ENCODE measurements at regions not wholly inside any gene's neighbourhood (a gene's known extent, or its start where the extent isn't known, plus 50 kb on each side); places are given as distances from the start of the nearest gene placed in this dataset.

GRCh38 chr5:107306594-107306993 lies 364.1 kb downstream of the EFNA5 start:
- Histone ChIP-seq H3K4me1 (ENCODE audit: insufficient read depth, low read length) (no peaks in the 10 kb centered on the region), H3K27me3 (ENCODE audit: insufficient read depth, low read length) (no peaks in the 10 kb centered on the region), H3K4me3 (ENCODE audit: low read length) (no peak overlapping the region), H3K9me3 (ENCODE audit: insufficient read depth, low read depth, low read length) (no peaks in the 10 kb centered on the region), H3K36me3 (ENCODE audit: insufficient read depth, low read depth, low read length) (no peaks in the 10 kb centered on the region), H3K9ac (ENCODE audit: low read depth, low read length) (no peak overlapping the region), H3K27ac (ENCODE audit: low read length) (no peak overlapping the region)

GRCh38 chr5:107306002-107306401 lies 364.7 kb downstream of the EFNA5 start:
- Histone ChIP-seq H3K27ac (ENCODE audit: low read length) (no peak overlapping the region), H3K9ac (ENCODE audit: low read depth, low read length) (no peak overlapping the region), H3K36me3 (ENCODE audit: insufficient read depth, low read depth, low read length) (no peaks in the 10 kb centered on the region), H3K9me3 (ENCODE audit: insufficient read depth, low read depth, low read length) (no peaks in the 10 kb centered on the region), H3K4me3 (ENCODE audit: low read length) (no peak overlapping the region), H3K27me3 (ENCODE audit: insufficient read depth, low read length) (no peaks in the 10 kb centered on the region), H3K4me1 (ENCODE audit: insufficient read depth, low read length) (peaks cover under 1% of the 10 kb centered on the region; the same call in 1 of the 2 replicates)

- H3K4me1 ChIP-seq (ENCODE audit: insufficient read depth, low read length), result peaks cover 4% of the 10 kb centered on the region; the same call in 1 of the 2 replicates
- H3K4me3 ChIP-seq (ENCODE audit: low read length), result no peak overlapping the region
- H3K9me3 ChIP-seq (ENCODE audit: insufficient read depth, low read depth, low read length), result no peaks in the 10 kb centered on the region
- H3K27ac ChIP-seq (ENCODE audit: low read length), result no peak overlapping the region
- no peaks in the 10 kb centered on the region for H3K27me3 ChIP-seq (ENCODE audit: insufficient read depth, low read length)
- no peaks in the 10 kb centered on the region for H3K36me3 ChIP-seq (ENCODE audit: insufficient read depth, low read depth, low read length)
- no peak overlapping the region for H3K9ac ChIP-seq (ENCODE audit: low read depth, low read length)
Measured at GRCh38 chr5:107304684-107305083, 366.1 kb downstream of the EFNA5 start.

DNA sequence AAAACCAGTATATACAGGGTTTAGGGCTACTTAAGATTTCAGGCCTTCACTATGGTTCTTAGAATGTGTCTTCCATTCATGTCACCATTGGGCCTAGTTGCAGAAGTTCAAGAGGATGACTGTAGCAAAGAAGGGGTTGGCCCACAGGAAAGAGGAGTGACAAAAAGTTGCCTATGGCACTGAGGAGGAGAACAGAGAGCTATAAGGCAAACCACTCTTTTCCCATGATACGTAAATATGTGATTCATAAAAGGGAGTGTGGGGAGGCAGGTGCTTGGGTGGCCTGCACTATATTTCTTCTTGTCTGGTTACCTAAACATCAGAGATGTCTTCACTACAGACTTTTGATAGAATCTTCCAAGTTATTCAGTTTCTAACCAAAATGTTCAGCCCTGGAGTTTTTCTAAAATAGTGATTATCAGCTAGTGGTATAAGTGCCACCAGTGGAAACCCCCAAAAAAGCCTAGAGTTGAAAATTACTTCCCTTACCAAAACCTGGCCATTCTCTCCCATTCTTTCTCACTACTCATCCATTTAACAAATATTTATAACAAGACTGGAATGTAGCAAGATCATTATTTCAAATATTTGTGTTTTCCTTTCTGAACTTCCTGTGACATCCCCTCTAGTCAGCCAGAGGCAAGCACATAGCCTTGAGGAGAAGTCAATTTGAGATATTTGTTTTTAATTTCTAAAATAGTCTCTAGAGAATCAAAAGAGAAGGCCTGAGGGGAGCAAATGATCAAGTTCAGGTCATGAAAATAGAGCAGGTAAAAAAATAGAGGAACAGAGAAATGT lies 367.4 kb downstream of the EFNA5 start:
- H3K27ac ChIP-seq (ENCODE audit: low read length), result no peak overlapping the region
- H3K27me3 ChIP-seq (ENCODE audit: insufficient read depth, low read length), result no peaks in the 10 kb centered on the region
- peaks cover 4% of the 10 kb centered on the region; the same call in 1 of the 2 replicates for H3K4me1 ChIP-seq (ENCODE audit: insufficient read depth, low read length)
- no peak overlapping the region for H3K4me3 ChIP-seq (ENCODE audit: low read length)
- H3K9me3 ChIP-seq (ENCODE audit: insufficient read depth, low read depth, low read length), result no peaks in the 10 kb centered on the region
- no peaks in the 10 kb centered on the region for H3K36me3 ChIP-seq (ENCODE audit: insufficient read depth, low read depth, low read length)
- H3K9ac ChIP-seq (ENCODE audit: low read depth, low read length), result no peak overlapping the region

GRCh38 chr5:107302441-107302840 lies 368.3 kb downstream of the EFNA5 start:
- H3K36me3 ChIP-seq (ENCODE audit: insufficient read depth, low read depth, low read length), result no peaks in the 10 kb centered on the region
- H3K4me3 ChIP-seq (ENCODE audit: low read length), result no peak overlapping the region
- H3K9ac ChIP-seq (ENCODE audit: low read depth, low read length), result no peak overlapping the region
- H3K4me1 ChIP-seq (ENCODE audit: insufficient read depth, low read length), result peaks cover 4% of the 10 kb centered on the region; the same call in 1 of the 2 replicates
- H3K27me3 ChIP-seq (ENCODE audit: insufficient read depth, low read length), result no peaks in the 10 kb centered on the region
- no peaks in the 10 kb centered on the region for H3K9me3 ChIP-seq (ENCODE audit: insufficient read depth, low read depth, low read length)
- H3K27ac ChIP-seq (ENCODE audit: low read length), result no peak overlapping the region

- H3K36me3 ChIP-seq (ENCODE audit: insufficient read depth, low read depth, low read length), result no peaks in the 10 kb centered on the region
- H3K27me3 ChIP-seq (ENCODE audit: insufficient read depth, low read length), result no peaks in the 10 kb centered on the region
- H3K27ac ChIP-seq (ENCODE audit: low read length), result no peak overlapping the region
- H3K4me3 ChIP-seq (ENCODE audit: low read length), result no peak overlapping the region
- no peaks in the 10 kb centered on the region for H3K9me3 ChIP-seq (ENCODE audit: insufficient read depth, low read depth, low read length)
- peaks cover 4% of the 10 kb centered on the region; the same call in 1 of the 2 replicates for H3K4me1 ChIP-seq (ENCODE audit: insufficient read depth, low read length)
- H3K9ac ChIP-seq (ENCODE audit: low read depth, low read length), result no peak overlapping the region
Measured at GRCh38 chr5:107301999-107302398, 368.7 kb downstream of the EFNA5 start.

- H3K9ac ChIP-seq (ENCODE audit: low read depth, low read length), result no peak overlapping the region
- H3K4me3 ChIP-seq (ENCODE audit: low read length), result no peak overlapping the region
- no peaks in the 10 kb centered on the region for H3K9me3 ChIP-seq (ENCODE audit: insufficient read depth, low read depth, low read length)
- H3K36me3 ChIP-seq (ENCODE audit: insufficient read depth, low read depth, low read length), result no peaks in the 10 kb centered on the region
- H3K4me1 ChIP-seq (ENCODE audit: insufficient read depth, low read length), result peaks cover 6% of the 10 kb centered on the region; the same call in 1 of the 2 replicates
- no peaks in the 10 kb centered on the region for H3K27me3 ChIP-seq (ENCODE audit: insufficient read depth, low read length)
- no peak overlapping the region for H3K27ac ChIP-seq (ENCODE audit: low read length)
Measured at GRCh38 chr5:107300721-107301327, 369.9 kb downstream of the EFNA5 start.

DNA sequence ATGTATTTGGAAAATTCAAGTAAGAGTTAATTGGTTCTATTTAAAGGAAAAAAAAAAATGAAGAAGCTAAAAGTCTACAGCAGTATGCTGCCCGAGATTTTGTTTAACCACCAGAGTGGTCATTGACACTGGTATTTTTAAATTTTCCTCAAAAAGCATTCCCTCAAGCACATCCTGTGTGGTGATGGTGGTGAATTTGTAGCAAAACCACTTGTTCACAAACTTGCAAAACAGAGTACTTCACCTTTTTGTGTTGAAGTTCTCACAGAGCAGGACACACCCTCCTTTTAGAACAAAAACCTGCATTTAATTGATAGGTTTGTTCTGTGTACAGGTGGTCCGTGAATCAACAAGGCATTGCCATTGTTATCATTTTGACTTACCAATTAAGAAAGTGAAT lies 374.2 kb downstream of the EFNA5 start:
- H3K9me3 ChIP-seq (ENCODE audit: insufficient read depth, low read depth, low read length), result no peaks in the 10 kb centered on the region
- H3K4me3 ChIP-seq (ENCODE audit: low read length), result no peak overlapping the region
- no peaks in the 10 kb centered on the region for H3K36me3 ChIP-seq (ENCODE audit: insufficient read depth, low read depth, low read length)
- no peak overlapping the region for H3K27ac ChIP-seq (ENCODE audit: low read length)
- H3K9ac ChIP-seq (ENCODE audit: low read depth, low read length), result no peak overlapping the region
- peaks cover 6% of the 10 kb centered on the region; the same call in 1 of the 2 replicates for H3K4me1 ChIP-seq (ENCODE audit: insufficient read depth, low read length)
- no peaks in the 10 kb centered on the region for H3K27me3 ChIP-seq (ENCODE audit: insufficient read depth, low read length)

DNA sequence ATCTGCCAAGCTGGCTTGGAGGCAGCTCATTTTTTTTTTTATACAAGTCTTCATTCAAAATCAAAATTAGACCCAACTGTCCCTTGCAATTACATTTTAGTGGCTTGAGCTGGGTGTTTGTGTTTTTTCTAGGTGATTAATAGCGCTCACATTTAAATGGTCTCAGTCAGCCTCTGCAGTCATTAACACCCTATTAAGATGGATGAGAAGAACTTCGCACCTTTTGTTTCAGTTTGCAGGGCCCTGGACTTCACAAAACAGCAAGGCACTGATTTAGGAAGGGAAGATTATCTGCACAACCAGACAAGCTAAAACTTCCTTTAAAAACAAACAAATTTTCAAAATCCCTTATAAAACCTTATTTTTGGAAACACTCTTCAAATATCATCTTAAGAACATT lies 374.8 kb downstream of the EFNA5 start:
- H3K36me3 ChIP-seq (ENCODE audit: insufficient read depth, low read depth, low read length), result no peaks in the 10 kb centered on the region
- H3K9me3 ChIP-seq (ENCODE audit: insufficient read depth, low read depth, low read length), result no peaks in the 10 kb centered on the region
- no peak overlapping the region for H3K9ac ChIP-seq (ENCODE audit: low read depth, low read length)
- no peak overlapping the region for H3K4me3 ChIP-seq (ENCODE audit: low read length)
- no peaks in the 10 kb centered on the region for H3K27me3 ChIP-seq (ENCODE audit: insufficient read depth, low read length)
- H3K4me1 ChIP-seq (ENCODE audit: insufficient read depth, low read length), result peaks cover 5% of the 10 kb centered on the region; the same call in 1 of the 2 replicates
- H3K27ac ChIP-seq (ENCODE audit: low read length), result no peak overlapping the region

- H3K9me3 ChIP-seq (ENCODE audit: insufficient read depth, low read depth, low read length), result no peaks in the 10 kb centered on the region
- H3K4me1 ChIP-seq (ENCODE audit: insufficient read depth, low read length), result 0 out of 2 replicates have a peak, but pooled peaks cover 2% of the 10 kb centered on the region
- no peak overlapping the region for H3K4me3 ChIP-seq (ENCODE audit: low read length)
- no peaks in the 10 kb centered on the region for H3K36me3 ChIP-seq (ENCODE audit: insufficient read depth, low read depth, low read length)
- H3K27ac ChIP-seq (ENCODE audit: low read length), result no peak overlapping the region
- no peaks in the 10 kb centered on the region for H3K27me3 ChIP-seq (ENCODE audit: insufficient read depth, low read length)
- no peak overlapping the region for H3K9ac ChIP-seq (ENCODE audit: low read depth, low read length)
Measured at GRCh38 chr5:107294669-107295068, 376.1 kb downstream of the EFNA5 start.

GRCh38 chr5:107294211-107294550 lies 376.6 kb downstream of the EFNA5 start:
- 0 out of 2 replicates have a peak, but pooled peaks cover 2% of the 10 kb centered on the region for H3K4me1 ChIP-seq (ENCODE audit: insufficient read depth, low read length)
- H3K27me3 ChIP-seq (ENCODE audit: insufficient read depth, low read length), result no peaks in the 10 kb centered on the region
- no peak overlapping the region for H3K4me3 ChIP-seq (ENCODE audit: low read length)
- H3K36me3 ChIP-seq (ENCODE audit: insufficient read depth, low read depth, low read length), result no peaks in the 10 kb centered on the region
- no peak overlapping the region for H3K9ac ChIP-seq (ENCODE audit: low read depth, low read length)
- H3K9me3 ChIP-seq (ENCODE audit: insufficient read depth, low read depth, low read length), result no peaks in the 10 kb centered on the region
- no peak overlapping the region for H3K27ac ChIP-seq (ENCODE audit: low read length)

Data from iPS-20b (cell line).